K562 (cell line): ENCODE measurements at regions not wholly inside any gene's neighbourhood (a gene's known extent, or its start where the extent isn't known, plus 50 kb on each side); places are given as distances from the start of the nearest gene placed in this dataset.

Experiments used
- ATAC-seq: fragments of 200-7000 bp; cut with Tn5 transposase; 3 replicates; pipeline ENCODE4 v1.9.1; 2020; ENCODE audit warnings: moderate library complexity
- BruUV-seq: library from RNA; stranded (reverse); fragments of 400-500 nt; replicated peaks from 2 replicates; lab custom pipeline; 2021; lab: Mats Ljungman, UMichigan
- CTCF ChIA-PET: fragments of 300-600 bp; formaldehyde crosslinking; extraction: SDS; loops from one replicate; lab custom pipeline; 2021; ENCODE audit warnings: low intra/inter-chr PET ratio; lab: Yijun Ruan, JAX
- POLR2A ChIA-PET: fragments of 300-600, 350-650 bp; sonication (Branson Sonifier 250); formaldehyde crosslinking; extraction: SDS; loops from one replicate; lab custom pipeline; 2021; ENCODE audit warnings: antibody characterized with exemption, inconsistent platforms; lab: Yijun Ruan, JAX
- DNase-seq, 4 experiments: peaks; one replicate each; pipeline versions ENCODE4 v3.0.0 to v3.0.0-alpha.2; 2011 to 2018; ENCODE audit warnings: low spot score in 3 of 4, mixed read lengths in 3 of 4; ENCODE audit errors: extremely low read depth in 1 of 4
- FAIRE-seq: peaks from 2 replicates; lab custom pipeline; 2011; peaks lifted over from hg19 to GRCh38; lab: Jason Lieb, UNC
- H2AFZ ChIP-seq: 2 replicates; pipeline ENCODE4 v1.6.0; 2011; ENCODE audit warnings: low read depth, low read length, control low read depth, inconsistent platforms
- H3K27ac ChIP-seq: fragments of 200-600 bp; 3 replicates; pipeline ENCODE4 v1.8.0; 2011; ENCODE audit warnings: low read depth, mild to moderate bottlenecking, control low read depth, inconsistent platforms, low read length, moderate library complexity, mixed read lengths; ENCODE audit errors: extremely low read depth
- H3K27me3 ChIP-seq, 2 experiments: fragments of 300-600 bp in 1 of 2; 2 replicates in 1 of 2; 3 replicates in 1 of 2; pipeline versions ENCODE4 v1.6.0 to v1.8.0; 2011; ENCODE audit warnings: inconsistent platforms in 2 of 2, low read length in 2 of 2, mild to moderate bottlenecking in 1 of 2, mixed read lengths in 1 of 2, moderate library complexity in 1 of 2; ENCODE audit not compliant: control insufficient read depth in 2 of 2, insufficient read depth in 2 of 2
- H3K36me3 ChIP-seq: fragments of 300-600 bp; 3 replicates; pipeline ENCODE4 v1.8.0; 2011; ENCODE audit warnings: mild to moderate bottlenecking, low read length, inconsistent platforms; ENCODE audit not compliant: control insufficient read depth, insufficient read depth
- H3K4me1 ChIP-seq, 2 experiments: fragments of 200-600 bp in 1 of 2; replicated peaks in 1 of 2; 2 replicates in 1 of 2; 3 replicates in 1 of 2; pipeline versions ENCODE4 v1.5.1 to v1.8.0; 2011; ENCODE audit warnings: inconsistent platforms in 2 of 2, low read length in 2 of 2, mild to moderate bottlenecking in 1 of 2, mixed read lengths in 1 of 2, moderate library complexity in 1 of 2; ENCODE audit not compliant: control insufficient read depth in 2 of 2, insufficient read depth in 2 of 2
- H3K4me2 ChIP-seq: 2 replicates; pipeline ENCODE4 v1.6.1; 2011; ENCODE audit warnings: low read length, control low read depth, inconsistent platforms, mixed read lengths; ENCODE audit not compliant: insufficient read depth
- H3K4me3 ChIP-seq: fragments of 200-600 bp; sonication (generic), shearing (Covaris generic); 2 replicates; pipeline ENCODE4 v1.5.1; 2016; ENCODE audit warnings: control low read depth, inconsistent platforms
- H3K79me2 ChIP-seq: fragments of 200-600 bp; 3 replicates; pipeline ENCODE4 v1.8.0; 2011; ENCODE audit warnings: low read length, inconsistent platforms; ENCODE audit not compliant: control insufficient read depth, insufficient read depth
- H3K9ac ChIP-seq, 2 experiments: 2 replicates each; pipeline versions ENCODE4 v1.6.0 to v1.6.1; 2011; ENCODE audit warnings: low read depth in 2 of 2, low read length in 2 of 2, control low read depth in 1 of 2, inconsistent platforms in 1 of 2, mild to moderate bottlenecking in 1 of 2, mixed read lengths in 1 of 2; ENCODE audit not compliant: insufficient read depth in 1 of 2
- H3K9me1 ChIP-seq: one replicate; pipeline ENCODE4 v1.6.0; 2011; ENCODE audit warnings: inconsistent platforms, mild to moderate bottlenecking, low read length, moderate library complexity; ENCODE audit not compliant: control insufficient read depth, insufficient read depth
- H3K9me3 ChIP-seq: replicated peaks from 2 replicates; pipeline ENCODE4 v1.5.1; 2011; ENCODE audit warnings: low read depth, low read length, inconsistent platforms; ENCODE audit not compliant: control insufficient read depth, insufficient read depth
- H4K20me1 ChIP-seq: replicated peaks from 2 replicates; pipeline ENCODE4 v1.6.1; 2011; ENCODE audit warnings: low read length, inconsistent platforms, mixed read lengths; ENCODE audit not compliant: control insufficient read depth, insufficient read depth
- CBFA2T2 ChIP-seq: fragments of 450-650 bp; conservative IDR thresholded peaks from 2 replicates; pipeline ENCODE4 v1.6.1; 2017; ENCODE audit warnings: mild to moderate bottlenecking
- CBFA2T3 ChIP-seq: fragments of 450-650 bp; IDR thresholded peaks from 2 replicates; pipeline ENCODE4 v1.6.1; 2017
- DPF2 ChIP-seq: fragments of 450-650 bp; IDR thresholded peaks from 2 replicates; pipeline ENCODE4 v1.6.1; 2016
- IRF1 ChIP-seq: sonication (generic); formaldehyde crosslinking; IDR thresholded peaks from 2 replicates; pipeline ENCODE4 v1.8.0; 2022; ENCODE audit warnings: missing genetic modification reagents, mild to moderate bottlenecking, borderline replicate concordance
- NCOR1 ChIP-seq: fragments of 450-650 bp; IDR thresholded peaks from 2 replicates; pipeline ENCODE4 v1.6.1; 2016; ENCODE audit warnings: mild to moderate bottlenecking, moderate library complexity
- NR2C2 ChIP-seq, 2 experiments: fragments of 200-800 bp in 1 of 2; sonication (Bioruptor generic) in 1 of 2; sonication (generic) in 1 of 2; formaldehyde crosslinking in 1 of 2; IDR thresholded peaks; 2 replicates each; pipeline versions ENCODE4 v1.6.1 to v1.8.0; 2016 to 2022; ENCODE audit warnings: mild to moderate bottlenecking in 1 of 2, missing compliant biosample characterization in 1 of 2, missing genetic modification characterization in 1 of 2, missing genetic modification reagents in 1 of 2
- SMARCE1 ChIP-seq: fragments of 450-650 bp; IDR thresholded peaks from 2 replicates; pipeline ENCODE4 v1.7.1; 2016; ENCODE audit warnings: mild to moderate bottlenecking
- TAL1 ChIP-seq: fragments of 450-650 bp; IDR thresholded peaks from 2 replicates; pipeline ENCODE4 v1.6.1; 2016; ENCODE audit warnings: mild to moderate bottlenecking
- TCF3 ChIP-seq: sonication (generic); formaldehyde crosslinking; IDR thresholded peaks from 2 replicates; pipeline ENCODE4 v1.4.0; 2020; ENCODE audit warnings: mild to moderate bottlenecking, missing genetic modification reagents
- ZNF224 ChIP-seq: sonication (generic); formaldehyde crosslinking; IDR thresholded peaks from 2 replicates; pipeline ENCODE4 v1.8.0; 2022; ENCODE audit warnings: mild to moderate bottlenecking, missing genetic modification reagents
- WGBS: fragments of 100-300 bp; shearing (Covaris generic); methylation state at CpG from one replicate; pipeline ENCODE4 v1.1.6; 2016; ENCODE audit warnings: low coverage, mixed read lengths; ENCODE audit not compliant: insufficient coverage; ENCODE audit errors: missing lambda C conversion rate; 5-methylcytosine and 5-hydroxymethylcytosine counted together
- in situ Hi-C: fragments of 300-500 bp; cut with MboI; formaldehyde crosslinking; loops from 4 replicates; pipeline ENCODE4 v1.15.0; 2018; ENCODE audit warnings: inconsistent platforms, mixed read lengths
- intact Hi-C: fragments of 100-400 bp; cut with micrococcal nuclease; formaldehyde crosslinking; loops from 2 replicates; pipeline ENCODE4 v1.14.2; 2022

GRCh38 chr15:77734306-77734705 is 101.6 kb upstream of the LINGO1 start:
- Histone ChIP-seq H3K4me1 (peaks cover 55 to 85% of the 10 kb centered on the region in 2 experiments; a peak in 4 of 5 replicates), H4K20me1 (no peaks in the 10 kb centered on the region), H3K9ac (peak overlapping the region; percentile 14 to 80; a peak in 3 of 4 replicates), H3K79me2 (no peaks in the 10 kb centered on the region), H3K27me3 (no peaks in the 10 kb centered on the region), H3K9me1 (no peaks in the 10 kb centered on the region), H2AFZ (peak overlapping the region; percentile 35; the same call in 1 of the 2 replicates), H3K9me3 (no peaks in the 10 kb centered on the region), H3K4me2 (peak overlapping the region; percentile 62; the same call in 1 of the 2 replicates), H3K27ac (no peak overlapping the region; the same call in 1 of the 3 replicates), H3K36me3 (no peaks in the 10 kb centered on the region), H3K4me3 (no peak overlapping the region)
- intact Hi-C loops (no loop called here), in situ Hi-C loops (no loop called here)
- no TSS peak for BruUV-seq
- peak; percentile 4; the same call in 1 of the 3 replicates for ATAC-seq
- TF ChIP-seq CBFA2T2: peak; percentile 56
- TF ChIP-seq DPF2: no peak
- no peak for TF ChIP-seq SMARCE1
- peak; percentile 31; the same call in 1 of the 2 replicates for TF ChIP-seq TAL1
- TF ChIP-seq NCOR1: peak; percentile 18; the same call in 1 of the 2 replicates
- TF ChIP-seq TCF3 (CRISPR knock-in tag): peak; percentile 49
- no peak for TF ChIP-seq NR2C2 (CRISPR knock-in tag; IDR thresholded peaks at IDR 0.05)
- TF ChIP-seq NR2C2 (tag; IDR thresholded peaks at IDR 0.05): 0 out of 2 replicates have a peak, but pooled peaks have one; percentile 33
- TF ChIP-seq ZNF224 (CRISPR knock-in tag): no peak
- peak; percentile 75 for TF ChIP-seq CBFA2T3
- no peak for TF ChIP-seq IRF1
- FAIRE-seq: no peak
- DNase-seq: peak in 2 of 4 experiments; percentile 32 to 41
- CTCF ChIA-PET: no interaction called here
- WGBS: 17% methylated on average over 1 of the region's 2 CpGs
- POLR2A ChIA-PET: interaction anchor here (1.8 kb wide), 1 partner anchor 8 kb away, joined by 5 read pairs; no protein-coding TSS in a partner anchor
